ENCODE measurements at regions not wholly inside any gene's neighbourhood (a gene's known extent, or its start where the extent isn't known, plus 50 kb on each side); places are given as distances from the start of the nearest gene placed in this dataset.
"Not testable (repeated sequence)": the region's sequence is repeated elsewhere in the genome, so short reads cannot be mapped to it uniquely, and the experiment has no call there.

DNA sequence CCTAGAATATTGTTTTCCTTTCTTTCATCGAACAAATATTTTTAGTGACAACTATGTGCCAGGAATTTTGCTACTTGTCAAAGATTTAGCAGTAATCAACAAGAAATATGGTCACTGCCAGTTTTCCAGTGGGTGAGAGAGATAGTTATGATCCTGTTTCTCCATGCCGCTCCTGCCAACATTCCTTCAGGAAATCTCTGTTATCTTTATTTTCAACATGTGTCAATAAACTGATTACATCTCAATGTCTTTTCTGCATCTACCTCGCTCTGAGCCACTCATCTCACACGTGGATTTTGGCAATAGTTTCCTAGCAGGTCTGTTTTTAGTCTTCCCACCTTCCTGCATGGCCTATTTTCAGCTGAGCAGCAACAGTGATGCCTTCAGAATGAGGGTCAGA, 650.0 kb upstream of the STXBP6 start:
- no peaks in the 10 kb centered on the region for H3K9me3 ChIP-seq (ENCODE audit: control insufficient read depth, low read length)
- no peak overlapping the region for H3K4me3 ChIP-seq (ENCODE audit: insufficient read depth, low read depth, low read length, poor library complexity, severe bottlenecking)
- DNase-seq, result no peak

DNA sequence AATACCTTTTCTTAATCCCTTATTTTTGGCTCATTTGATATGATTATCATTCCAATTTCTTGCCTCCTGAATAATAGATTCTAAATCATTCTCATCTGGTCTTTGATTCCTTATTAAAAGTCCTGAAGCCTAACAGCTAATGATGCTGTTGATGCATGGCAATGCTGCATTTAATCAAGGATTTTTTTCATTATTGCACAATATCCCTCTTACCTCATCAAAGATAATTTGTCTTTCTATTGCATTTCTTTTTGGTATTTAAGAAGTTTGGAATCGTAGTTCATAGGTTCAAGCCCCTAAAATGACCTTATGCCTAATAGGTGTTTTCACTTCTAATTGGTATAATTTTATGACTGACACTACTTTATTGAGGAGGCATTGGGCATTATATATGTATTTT, 648.2 kb upstream of the STXBP6 start:
- DNase-seq, result no peak
- Histone ChIP-seq H3K4me3 (ENCODE audit: insufficient read depth, low read depth, low read length, poor library complexity, severe bottlenecking) (no peak overlapping the region), H3K36me3 (ENCODE audit: control insufficient read depth, insufficient read depth, low read length) (no peaks in the 10 kb centered on the region), H3K27ac (ENCODE audit: insufficient read depth, low read length, poor library complexity, severe bottlenecking) (no peak overlapping the region), H3K4me1 (ENCODE audit: control insufficient read depth, insufficient read depth, low read length, poor library complexity, severe bottlenecking) (no peaks in the 10 kb centered on the region), H3K27me3 (replicated peaks; ENCODE audit: control insufficient read depth, insufficient read depth, low read length, poor library complexity, severe bottlenecking) (no peaks in the 10 kb centered on the region), H3K9me3 (ENCODE audit: control insufficient read depth, low read length) (no peaks in the 10 kb centered on the region)

More for the DNA sequence above, 650.0 kb upstream of the STXBP6 start:
- Histone ChIP-seq H3K36me3 (ENCODE audit: control insufficient read depth, insufficient read depth, low read length) (no peaks in the 10 kb centered on the region), H3K27ac (ENCODE audit: insufficient read depth, low read length, poor library complexity, severe bottlenecking) (no peak overlapping the region), H3K27me3 (replicated peaks; ENCODE audit: control insufficient read depth, insufficient read depth, low read length, poor library complexity, severe bottlenecking) (no peaks in the 10 kb centered on the region), H3K4me1 (ENCODE audit: control insufficient read depth, insufficient read depth, low read length, poor library complexity, severe bottlenecking) (no peaks in the 10 kb centered on the region)

DNA sequence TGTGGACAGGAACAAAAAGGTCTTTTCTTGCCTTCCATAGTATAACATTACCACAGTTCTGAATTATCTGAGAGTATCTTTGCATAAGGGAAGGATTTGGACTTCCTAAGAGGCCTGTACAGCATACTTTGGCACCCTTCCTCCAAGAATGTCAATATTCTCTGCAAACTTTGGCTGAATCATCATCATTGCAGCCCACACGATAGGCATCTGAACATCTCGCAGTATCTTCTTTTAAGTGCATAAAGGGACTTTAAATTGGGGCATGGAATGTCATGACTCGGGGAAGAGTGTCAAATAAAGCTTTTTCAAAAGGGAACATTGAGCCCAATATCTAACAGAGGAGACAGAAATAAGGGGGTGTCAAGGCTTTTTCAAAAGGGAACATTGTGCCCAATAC, 646.2 kb upstream of the STXBP6 start:
- Histone ChIP-seq H3K27ac (ENCODE audit: insufficient read depth, low read length, poor library complexity, severe bottlenecking) (no peak overlapping the region), H3K9me3 (ENCODE audit: control insufficient read depth, low read length) (no peaks in the 10 kb centered on the region), H3K4me3 (ENCODE audit: insufficient read depth, low read depth, low read length, poor library complexity, severe bottlenecking) (no peak overlapping the region), H3K4me1 (ENCODE audit: control insufficient read depth, insufficient read depth, low read length, poor library complexity, severe bottlenecking) (no peaks in the 10 kb centered on the region), H3K27me3 (replicated peaks; ENCODE audit: control insufficient read depth, insufficient read depth, low read length, poor library complexity, severe bottlenecking) (no peaks in the 10 kb centered on the region), H3K36me3 (ENCODE audit: control insufficient read depth, insufficient read depth, low read length) (no peaks in the 10 kb centered on the region)
- DNase-seq, result no peak

DNA sequence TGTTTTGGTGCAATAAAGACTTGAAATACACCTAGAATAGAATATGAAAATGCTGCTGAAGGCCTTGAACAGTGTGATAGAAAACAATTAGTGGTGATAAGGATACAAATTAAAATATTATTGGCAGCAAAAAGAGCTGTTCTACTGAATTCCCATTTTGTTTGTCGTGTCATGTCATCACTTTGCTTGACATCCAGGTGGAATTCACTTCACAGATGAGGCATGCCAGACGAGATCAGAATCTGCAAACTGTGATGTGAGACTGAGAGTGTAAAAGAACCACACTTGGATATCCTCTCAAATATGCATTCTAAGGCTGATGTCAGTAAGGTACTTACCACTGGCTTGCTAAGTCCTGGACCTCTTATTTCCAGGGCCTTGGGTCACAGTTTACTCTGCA, 635.1 kb upstream of the STXBP6 start:
- H3K4me1 ChIP-seq (ENCODE audit: control insufficient read depth, insufficient read depth, low read length, poor library complexity, severe bottlenecking), result no peaks in the 10 kb centered on the region
- no peak for DNase-seq
- H3K36me3 ChIP-seq (ENCODE audit: control insufficient read depth, insufficient read depth, low read length), result no peaks in the 10 kb centered on the region
- H3K4me3 ChIP-seq (ENCODE audit: insufficient read depth, low read depth, low read length, poor library complexity, severe bottlenecking), result no peak overlapping the region
- H3K9me3 ChIP-seq (ENCODE audit: control insufficient read depth, low read length), result no peaks in the 10 kb centered on the region
- H3K27ac ChIP-seq (ENCODE audit: insufficient read depth, low read length, poor library complexity, severe bottlenecking), result no peak overlapping the region
- no peaks in the 10 kb centered on the region for H3K27me3 ChIP-seq (replicated peaks; ENCODE audit: control insufficient read depth, insufficient read depth, low read length, poor library complexity, severe bottlenecking)

DNA sequence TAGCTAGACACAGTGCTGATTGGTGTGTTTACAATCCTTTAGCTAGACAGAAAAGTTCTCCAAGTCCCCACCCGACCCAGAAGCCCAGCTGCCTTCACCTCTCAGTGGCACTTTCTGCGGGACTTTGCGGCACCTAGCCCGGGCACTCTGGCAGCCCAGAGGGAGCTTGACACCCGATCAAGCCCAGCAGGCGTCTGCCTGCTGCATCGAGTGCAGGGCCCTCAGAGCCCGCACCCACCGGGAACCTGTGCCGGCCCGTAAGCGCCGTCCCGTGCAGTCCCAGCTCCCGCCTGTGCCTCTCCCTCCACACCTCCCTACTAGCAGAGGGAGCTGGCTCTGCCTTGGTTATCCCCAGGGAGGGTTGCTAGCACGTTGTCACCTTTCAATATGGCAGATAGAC, 631.0 kb upstream of the STXBP6 start:
- H3K4me1 ChIP-seq (ENCODE audit: control insufficient read depth, insufficient read depth, low read length, poor library complexity, severe bottlenecking), result no peaks in the 10 kb centered on the region
- no peak overlapping the region for H3K27ac ChIP-seq (ENCODE audit: insufficient read depth, low read length, poor library complexity, severe bottlenecking)
- no peaks in the 10 kb centered on the region for H3K9me3 ChIP-seq (ENCODE audit: control insufficient read depth, low read length)
- H3K27me3 ChIP-seq (replicated peaks; ENCODE audit: control insufficient read depth, insufficient read depth, low read length, poor library complexity, severe bottlenecking), result no peaks in the 10 kb centered on the region
- no peak for DNase-seq
- no peaks in the 10 kb centered on the region for H3K36me3 ChIP-seq (ENCODE audit: control insufficient read depth, insufficient read depth, low read length)
- no peak overlapping the region for H3K4me3 ChIP-seq (ENCODE audit: insufficient read depth, low read depth, low read length, poor library complexity, severe bottlenecking)

DNA sequence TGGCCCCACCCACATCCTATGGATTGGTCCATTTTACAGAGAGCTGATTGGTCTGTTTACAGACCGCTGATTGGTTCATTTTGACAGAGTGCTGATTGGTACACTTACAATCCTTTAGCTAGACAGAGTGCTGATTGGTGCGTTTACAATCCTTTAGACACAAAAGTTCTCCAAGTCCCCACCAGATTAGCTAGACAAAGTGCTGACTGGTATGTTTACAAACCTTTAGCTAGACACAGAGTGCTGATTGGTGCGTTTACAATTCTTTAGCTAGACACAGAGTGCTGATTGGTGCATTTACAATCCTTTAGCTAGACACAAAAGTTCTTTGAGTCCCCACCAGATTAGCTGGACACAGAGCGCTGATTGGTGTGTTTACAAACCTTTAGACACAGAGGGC, 630.6 kb upstream of the STXBP6 start:
- DNase-seq; H3K4me1 ChIP-seq (ENCODE audit: control insufficient read depth, insufficient read depth, low read length, poor library complexity, severe bottlenecking); H3K27me3 ChIP-seq (replicated peaks; ENCODE audit: control insufficient read depth, insufficient read depth, low read length, poor library complexity, severe bottlenecking); H3K4me3 ChIP-seq (ENCODE audit: insufficient read depth, low read depth, low read length, poor library complexity, severe bottlenecking); H3K9me3 ChIP-seq (ENCODE audit: control insufficient read depth, low read length); H3K27ac ChIP-seq (ENCODE audit: insufficient read depth, low read length, poor library complexity, severe bottlenecking); H3K36me3 ChIP-seq (ENCODE audit: control insufficient read depth, insufficient read depth, low read length): not testable (repeated sequence)

DNA sequence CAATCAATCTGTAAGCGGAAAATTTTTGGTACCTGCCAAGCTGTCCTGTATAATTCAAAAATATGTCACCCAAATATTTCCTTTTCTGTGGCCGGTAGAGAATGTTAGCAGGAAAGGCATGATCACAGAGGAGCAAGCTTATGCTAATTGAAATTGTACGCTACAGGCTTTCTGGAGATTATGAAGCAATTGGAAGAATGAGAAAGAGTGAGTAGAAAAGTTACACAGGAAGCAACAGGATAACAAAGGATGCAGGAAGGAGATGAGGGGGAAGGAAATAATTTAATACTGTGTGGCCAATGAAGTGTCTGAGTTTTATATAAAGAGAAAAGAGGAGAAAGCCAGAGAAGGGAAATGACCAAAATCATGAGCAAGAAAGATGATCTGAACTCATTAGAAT, 627.2 kb upstream of the STXBP6 start:
- Histone ChIP-seq H3K36me3 (ENCODE audit: control insufficient read depth, insufficient read depth, low read length) (no peaks in the 10 kb centered on the region), H3K4me3 (ENCODE audit: insufficient read depth, low read depth, low read length, poor library complexity, severe bottlenecking) (no peak overlapping the region)

DNA sequence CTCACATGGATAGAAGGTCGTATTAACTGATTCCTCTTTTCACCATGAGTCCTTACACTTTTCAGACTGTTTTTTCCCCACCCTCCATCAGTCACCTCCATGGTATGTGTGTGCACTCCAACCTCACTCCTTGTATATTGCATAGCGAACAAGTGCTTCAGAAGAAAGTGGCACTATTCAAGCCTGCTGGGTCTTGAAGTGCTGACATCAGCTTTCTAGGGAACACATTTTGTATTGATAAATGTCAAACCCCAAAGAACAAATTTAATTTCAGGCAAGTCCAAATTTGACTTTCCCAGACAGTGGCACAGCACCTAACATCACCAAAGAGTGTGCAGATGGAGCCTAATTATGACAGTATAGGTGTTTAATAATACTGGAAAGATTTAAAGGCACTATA, 617.4 kb upstream of the STXBP6 start:
- DNase-seq, result no peak
- Histone ChIP-seq H3K4me1 (ENCODE audit: control insufficient read depth, insufficient read depth, low read length, poor library complexity, severe bottlenecking) (no peaks in the 10 kb centered on the region), H3K27me3 (replicated peaks; ENCODE audit: control insufficient read depth, insufficient read depth, low read length, poor library complexity, severe bottlenecking) (no peaks in the 10 kb centered on the region), H3K27ac (ENCODE audit: insufficient read depth, low read length, poor library complexity, severe bottlenecking) (no peak overlapping the region), H3K36me3 (ENCODE audit: control insufficient read depth, insufficient read depth, low read length) (no peaks in the 10 kb centered on the region), H3K4me3 (ENCODE audit: insufficient read depth, low read depth, low read length, poor library complexity, severe bottlenecking) (no peak overlapping the region), H3K9me3 (ENCODE audit: control insufficient read depth, low read length) (no peaks in the 10 kb centered on the region)

More for the DNA sequence above, 627.2 kb upstream of the STXBP6 start:
- no peaks in the 10 kb centered on the region for H3K4me1 ChIP-seq (ENCODE audit: control insufficient read depth, insufficient read depth, low read length, poor library complexity, severe bottlenecking)
- DNase-seq, result no peak
- H3K27me3 ChIP-seq (replicated peaks; ENCODE audit: control insufficient read depth, insufficient read depth, low read length, poor library complexity, severe bottlenecking), result no peaks in the 10 kb centered on the region
- no peak overlapping the region for H3K27ac ChIP-seq (ENCODE audit: insufficient read depth, low read length, poor library complexity, severe bottlenecking)
- no peaks in the 10 kb centered on the region for H3K9me3 ChIP-seq (ENCODE audit: control insufficient read depth, low read length)

DNA sequence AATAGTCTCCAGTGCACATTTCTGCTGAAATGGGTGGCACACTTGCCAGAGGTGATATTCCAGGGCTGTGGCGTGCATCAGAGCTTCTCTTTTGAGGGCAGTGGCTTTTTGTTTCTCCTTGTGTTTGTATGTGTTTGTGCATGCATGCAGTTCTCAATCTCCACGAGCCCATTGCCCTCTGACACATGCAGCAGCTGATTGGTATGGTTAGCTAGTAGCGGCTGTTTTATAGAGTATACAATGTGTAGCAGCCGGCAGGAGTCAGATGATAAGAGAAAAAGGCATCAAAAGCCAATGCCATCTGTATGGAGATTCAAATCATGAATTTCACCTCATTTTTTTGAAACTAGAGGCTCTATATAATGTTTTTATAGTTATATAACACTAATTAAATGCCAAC, 616.9 kb upstream of the STXBP6 start:
- Histone ChIP-seq H3K27ac (ENCODE audit: insufficient read depth, low read length, poor library complexity, severe bottlenecking) (no peak overlapping the region), H3K4me3 (ENCODE audit: insufficient read depth, low read depth, low read length, poor library complexity, severe bottlenecking) (no peak overlapping the region), H3K36me3 (ENCODE audit: control insufficient read depth, insufficient read depth, low read length) (no peaks in the 10 kb centered on the region), H3K4me1 (ENCODE audit: control insufficient read depth, insufficient read depth, low read length, poor library complexity, severe bottlenecking) (no peaks in the 10 kb centered on the region), H3K9me3 (ENCODE audit: control insufficient read depth, low read length) (no peaks in the 10 kb centered on the region), H3K27me3 (replicated peaks; ENCODE audit: control insufficient read depth, insufficient read depth, low read length, poor library complexity, severe bottlenecking) (no peaks in the 10 kb centered on the region)
- DNase-seq, result no peak

DNA sequence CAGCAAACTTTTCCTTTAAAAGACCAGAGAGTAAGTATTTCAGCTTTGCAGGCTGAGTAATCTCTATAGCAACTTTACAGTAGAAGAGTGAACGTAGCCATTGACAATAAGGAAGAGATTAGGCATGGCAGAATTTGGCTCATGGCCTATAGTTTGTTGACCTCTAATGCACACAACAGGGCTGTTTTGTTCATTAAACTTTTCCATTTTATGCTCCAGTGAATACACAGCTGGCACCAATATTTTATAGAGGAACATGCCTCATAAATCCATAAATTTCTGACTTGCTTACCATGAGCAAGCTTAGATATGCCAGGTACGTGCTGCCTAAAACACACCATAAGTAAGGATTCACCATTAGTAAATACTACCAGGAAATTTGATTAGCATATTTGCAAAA, 609.0 kb upstream of the STXBP6 start:
- Histone ChIP-seq H3K4me3 (ENCODE audit: insufficient read depth, low read depth, low read length, poor library complexity, severe bottlenecking) (no peak overlapping the region), H3K4me1 (ENCODE audit: control insufficient read depth, insufficient read depth, low read length, poor library complexity, severe bottlenecking) (no peaks in the 10 kb centered on the region), H3K27ac (ENCODE audit: insufficient read depth, low read length, poor library complexity, severe bottlenecking) (no peak overlapping the region), H3K9me3 (ENCODE audit: control insufficient read depth, low read length) (peaks cover 2% of the 10 kb centered on the region), H3K36me3 (ENCODE audit: control insufficient read depth, insufficient read depth, low read length) (no peaks in the 10 kb centered on the region), H3K27me3 (replicated peaks; ENCODE audit: control insufficient read depth, insufficient read depth, low read length, poor library complexity, severe bottlenecking) (no peaks in the 10 kb centered on the region)
- no peak for DNase-seq

DNA sequence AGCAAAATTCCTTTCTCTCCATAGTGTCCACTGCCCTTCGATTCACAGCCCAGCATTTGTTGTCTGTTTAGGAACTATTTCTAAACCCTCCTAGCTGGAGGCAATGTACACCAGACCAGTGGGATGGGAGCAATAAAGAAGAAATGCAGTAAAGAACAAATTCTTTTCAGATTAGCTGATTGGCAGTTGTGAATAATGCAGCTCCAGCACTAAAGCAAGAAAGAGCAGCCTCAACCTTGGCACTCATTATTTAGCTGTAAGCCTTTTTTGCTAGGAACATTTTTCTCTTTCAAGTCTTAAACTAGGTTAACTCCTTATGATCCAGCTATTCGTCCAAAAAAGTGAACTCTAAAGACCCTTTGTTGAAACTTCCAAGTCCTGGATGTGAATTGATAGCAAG, 580.5 kb upstream of the STXBP6 start:
- Histone ChIP-seq H3K27me3 (replicated peaks; ENCODE audit: control insufficient read depth, insufficient read depth, low read length, poor library complexity, severe bottlenecking) (no peaks in the 10 kb centered on the region), H3K36me3 (ENCODE audit: control insufficient read depth, insufficient read depth, low read length) (no peaks in the 10 kb centered on the region), H3K4me3 (ENCODE audit: insufficient read depth, low read depth, low read length, poor library complexity, severe bottlenecking) (no peak overlapping the region), H3K9me3 (ENCODE audit: control insufficient read depth, low read length) (no peaks in the 10 kb centered on the region), H3K27ac (ENCODE audit: insufficient read depth, low read length, poor library complexity, severe bottlenecking) (no peak overlapping the region), H3K4me1 (ENCODE audit: control insufficient read depth, insufficient read depth, low read length, poor library complexity, severe bottlenecking) (no peaks in the 10 kb centered on the region)
- DNase-seq, result no peak
